ENCODE measurements at regions not wholly inside any gene's neighbourhood (a gene's known extent, or its start where the extent isn't known, plus 50 kb on each side); places are given as distances from the start of the nearest gene placed in this dataset.

DNA sequence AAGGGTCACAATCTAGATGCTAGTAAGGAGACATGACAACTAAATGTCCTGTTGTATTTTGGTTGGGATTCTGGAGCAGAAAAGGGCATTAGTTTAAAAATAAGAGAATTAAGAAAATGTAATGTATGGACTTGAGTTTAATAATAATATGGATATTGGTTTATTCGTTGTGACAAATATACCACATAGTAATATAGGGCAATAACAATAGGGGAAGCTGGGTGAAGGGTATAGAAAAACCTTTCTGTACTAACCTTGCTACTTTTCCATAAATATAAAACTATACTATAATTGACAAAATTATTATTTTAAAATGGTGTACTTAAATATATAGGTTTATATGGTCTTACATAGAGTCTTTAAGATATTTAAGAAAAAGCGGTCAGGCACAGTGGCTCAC is 558.9 kb downstream of the PTPRC start:
- H3K36me3 ChIP-seq (ENCODE audit: insufficient read depth, low read length) = no peaks in the 10 kb centered on the region
- H3K9me2 ChIP-seq (ENCODE audit: insufficient read depth, low read length) = no peaks in the 10 kb centered on the region
- no peak overlapping the region for H2AFZ ChIP-seq (ENCODE audit: low read depth, low read length)
- TF ChIP-seq EZH2 (IDR thresholded peaks at IDR 0.05; ENCODE audit: borderline replicate concordance, insufficient read depth, low read length, poor library complexity, severe bottlenecking) (no peak), EP300 (conservative IDR thresholded peaks at IDR 0.05; ENCODE audit: poor library complexity, severe bottlenecking) (no peak), MXI1 (conservative IDR thresholded peaks at IDR 0.05; ENCODE audit: poor library complexity, severe bottlenecking) (no peak), TAF1 (IDR thresholded peaks at IDR 0.05; ENCODE audit: low read depth) (no peak), SMC3 (conservative IDR thresholded peaks at IDR 0.05; ENCODE audit: poor library complexity) (no peak), POLR2AphosphoS5 (IDR thresholded peaks at IDR 0.05) (no peak), RAD21 (conservative IDR thresholded peaks at IDR 0.05) (no peak)
- TF ChIP-seq, protein P1, sequence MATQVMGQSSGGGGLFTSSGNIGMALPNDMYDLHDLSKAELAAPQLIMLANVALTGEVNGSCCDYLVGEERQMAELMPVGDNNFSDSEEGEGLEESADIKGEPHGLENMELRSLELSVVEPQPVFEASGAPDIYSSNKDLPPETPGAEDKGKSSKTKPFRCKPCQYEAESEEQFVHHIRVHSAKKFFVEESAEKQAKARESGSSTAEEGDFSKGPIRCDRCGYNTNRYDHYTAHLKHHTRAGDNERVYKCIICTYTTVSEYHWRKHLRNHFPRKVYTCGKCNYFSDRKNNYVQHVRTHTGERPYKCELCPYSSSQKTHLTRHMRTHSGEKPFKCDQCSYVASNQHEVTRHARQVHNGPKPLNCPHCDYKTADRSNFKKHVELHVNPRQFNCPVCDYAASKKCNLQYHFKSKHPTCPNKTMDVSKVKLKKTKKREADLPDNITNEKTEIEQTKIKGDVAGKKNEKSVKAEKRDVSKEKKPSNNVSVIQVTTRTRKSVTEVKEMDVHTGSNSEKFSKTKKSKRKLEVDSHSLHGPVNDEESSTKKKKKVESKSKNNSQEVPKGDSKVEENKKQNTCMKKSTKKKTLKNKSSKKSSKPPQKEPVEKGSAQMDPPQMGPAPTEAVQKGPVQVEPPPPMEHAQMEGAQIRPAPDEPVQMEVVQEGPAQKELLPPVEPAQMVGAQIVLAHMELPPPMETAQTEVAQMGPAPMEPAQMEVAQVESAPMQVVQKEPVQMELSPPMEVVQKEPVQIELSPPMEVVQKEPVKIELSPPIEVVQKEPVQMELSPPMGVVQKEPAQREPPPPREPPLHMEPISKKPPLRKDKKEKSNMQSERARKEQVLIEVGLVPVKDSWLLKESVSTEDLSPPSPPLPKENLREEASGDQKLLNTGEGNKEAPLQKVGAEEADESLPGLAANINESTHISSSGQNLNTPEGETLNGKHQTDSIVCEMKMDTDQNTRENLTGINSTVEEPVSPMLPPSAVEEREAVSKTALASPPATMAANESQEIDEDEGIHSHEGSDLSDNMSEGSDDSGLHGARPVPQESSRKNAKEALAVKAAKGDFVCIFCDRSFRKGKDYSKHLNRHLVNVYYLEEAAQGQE (IDR thresholded peaks at IDR 0.05; ENCODE audit: borderline replicate concordance) = no peak
- TF ChIP-seq, protein P2, sequence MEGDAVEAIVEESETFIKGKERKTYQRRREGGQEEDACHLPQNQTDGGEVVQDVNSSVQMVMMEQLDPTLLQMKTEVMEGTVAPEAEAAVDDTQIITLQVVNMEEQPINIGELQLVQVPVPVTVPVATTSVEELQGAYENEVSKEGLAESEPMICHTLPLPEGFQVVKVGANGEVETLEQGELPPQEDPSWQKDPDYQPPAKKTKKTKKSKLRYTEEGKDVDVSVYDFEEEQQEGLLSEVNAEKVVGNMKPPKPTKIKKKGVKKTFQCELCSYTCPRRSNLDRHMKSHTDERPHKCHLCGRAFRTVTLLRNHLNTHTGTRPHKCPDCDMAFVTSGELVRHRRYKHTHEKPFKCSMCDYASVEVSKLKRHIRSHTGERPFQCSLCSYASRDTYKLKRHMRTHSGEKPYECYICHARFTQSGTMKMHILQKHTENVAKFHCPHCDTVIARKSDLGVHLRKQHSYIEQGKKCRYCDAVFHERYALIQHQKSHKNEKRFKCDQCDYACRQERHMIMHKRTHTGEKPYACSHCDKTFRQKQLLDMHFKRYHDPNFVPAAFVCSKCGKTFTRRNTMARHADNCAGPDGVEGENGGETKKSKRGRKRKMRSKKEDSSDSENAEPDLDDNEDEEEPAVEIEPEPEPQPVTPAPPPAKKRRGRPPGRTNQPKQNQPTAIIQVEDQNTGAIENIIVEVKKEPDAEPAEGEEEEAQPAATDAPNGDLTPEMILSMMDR (IDR thresholded peaks at IDR 0.05; ENCODE audit: poor library complexity, severe bottlenecking) = no peak
- no peak overlapping the region for H3K9ac ChIP-seq (ENCODE audit: low read length)
- no peak overlapping the region for H3K4me3 ChIP-seq (ENCODE audit: low read length)
- H3K27me3 ChIP-seq (ENCODE audit: insufficient read depth, low read depth, low read length) = no peaks in the 10 kb centered on the region
- no peaks in the 10 kb centered on the region for H3K9me3 ChIP-seq (ENCODE audit: low read length)
- H3F3A ChIP-seq (ENCODE audit: insufficient read depth, low read length, poor library complexity, severe bottlenecking) = no peaks in the 10 kb centered on the region
- no peaks in the 10 kb centered on the region for H3K79me2 ChIP-seq (replicated peaks; ENCODE audit: insufficient read depth, low read length)
- no peaks in the 10 kb centered on the region for H4K20me1 ChIP-seq (ENCODE audit: insufficient read depth)
- no peak overlapping the region for H3K27ac ChIP-seq (ENCODE audit: low read length)
- no peak overlapping the region for H3K4me2 ChIP-seq (ENCODE audit: low read length)

DNA sequence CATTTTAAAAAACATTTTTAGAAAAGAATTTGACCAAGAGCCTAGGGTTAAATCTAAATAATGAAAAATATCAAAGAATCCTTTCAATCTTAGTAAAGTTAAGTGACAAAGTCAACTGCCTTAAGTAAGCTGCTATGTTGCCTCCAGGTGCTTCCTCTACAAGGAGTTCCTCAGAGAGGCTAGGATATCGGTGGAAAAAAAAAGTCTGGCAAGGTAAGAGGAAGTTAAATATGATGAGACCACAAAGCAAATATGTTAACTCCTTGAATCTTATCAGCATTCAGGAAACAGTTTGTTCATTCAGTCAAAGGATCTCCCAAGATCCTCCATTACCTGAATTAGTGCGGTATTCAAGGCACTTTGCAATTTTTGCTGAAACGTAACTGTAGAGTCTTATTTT is 563.5 kb downstream of the PTPRC start:
- Histone ChIP-seq H4K20me1 (ENCODE audit: insufficient read depth) (no peaks in the 10 kb centered on the region), H2AFZ (ENCODE audit: low read depth, low read length) (no peak overlapping the region), H3K27me3 (ENCODE audit: insufficient read depth, low read depth, low read length) (no peaks in the 10 kb centered on the region), H3K9me2 (ENCODE audit: insufficient read depth, low read length) (no peaks in the 10 kb centered on the region), H3K4me2 (ENCODE audit: low read length) (no peak overlapping the region), H3K36me3 (ENCODE audit: insufficient read depth, low read length) (no peaks in the 10 kb centered on the region), H3K9me3 (ENCODE audit: low read length) (no peaks in the 10 kb centered on the region), H3K79me2 (replicated peaks; ENCODE audit: insufficient read depth, low read length) (no peaks in the 10 kb centered on the region), H3F3A (ENCODE audit: insufficient read depth, low read length, poor library complexity, severe bottlenecking) (no peaks in the 10 kb centered on the region), H3K9ac (ENCODE audit: low read length) (no peak overlapping the region), H3K27ac (ENCODE audit: low read length) (no peak overlapping the region), H3K4me3 (ENCODE audit: low read length) (no peak overlapping the region)
- TF ChIP-seq, protein P2 (IDR thresholded peaks at IDR 0.05; ENCODE audit: poor library complexity, severe bottlenecking) = no peak
- TF ChIP-seq POLR2AphosphoS5 (IDR thresholded peaks at IDR 0.05) (no peak), EP300 (conservative IDR thresholded peaks at IDR 0.05; ENCODE audit: poor library complexity, severe bottlenecking) (no peak)
- TF ChIP-seq, protein P1 (IDR thresholded peaks at IDR 0.05; ENCODE audit: borderline replicate concordance) = no peak

All from neural cell (in vitro differentiated cells).